ENCODE measurements at regions not wholly inside any gene's neighbourhood (a gene's known extent, or its start where the extent isn't known, plus 50 kb on each side); places are given as distances from the start of the nearest gene placed in this dataset.

- no peak for TF ChIP-seq CTCF (conservative IDR thresholded peaks at IDR 0.05; ENCODE audit: low read length)
- no peak overlapping the region for H3K4me3 ChIP-seq (ENCODE audit: low read length)
These were observed 1001.9 kb downstream of the PDHA2 start for GRCh38 chr4:96841801-96842200.

GRCh38 chr4:96844858-96845490, 1005.1 kb downstream of the PDHA2 start:
- TF ChIP-seq CTCF (conservative IDR thresholded peaks at IDR 0.05; ENCODE audit: low read length): no peak
- no peak for DNase-seq (ENCODE audit: low read depth)
- no peak overlapping the region for H3K4me3 ChIP-seq (ENCODE audit: low read length)

More at GRCh38 chr4:96841801-96842200, 1001.9 kb downstream of the PDHA2 start:
- no peak for DNase-seq (ENCODE audit: low read depth)

GRCh38 chr4:96845819-96846218, 1005.9 kb downstream of the PDHA2 start:
- no peak overlapping the region for H3K4me3 ChIP-seq (ENCODE audit: low read length)
- DNase-seq (ENCODE audit: low read depth): no peak
- TF ChIP-seq CTCF (conservative IDR thresholded peaks at IDR 0.05; ENCODE audit: low read length): no peak

- no peak for DNase-seq (ENCODE audit: low read depth)
- no peak for TF ChIP-seq CTCF (conservative IDR thresholded peaks at IDR 0.05; ENCODE audit: low read length)
- no peak overlapping the region for H3K4me3 ChIP-seq (ENCODE audit: low read length)
These were observed 1034.8 kb downstream of the PDHA2 start for GRCh38 chr4:96874657-96875056.

GRCh38 chr4:96879527-96879926, 1039.6 kb downstream of the PDHA2 start:
- no peak for TF ChIP-seq CTCF (conservative IDR thresholded peaks at IDR 0.05; ENCODE audit: low read length)
- H3K4me3 ChIP-seq (ENCODE audit: low read length): no peak overlapping the region
- DNase-seq (ENCODE audit: low read depth): no peak

GRCh38 chr4:96887857-96888256, 1048.0 kb downstream of the PDHA2 start:
- no peak overlapping the region for H3K4me3 ChIP-seq (ENCODE audit: low read length)
- TF ChIP-seq CTCF (conservative IDR thresholded peaks at IDR 0.05; ENCODE audit: low read length): no peak
- DNase-seq (ENCODE audit: low read depth): no peak

GRCh38 chr4:96894621-96895020, 1054.7 kb downstream of the PDHA2 start:
- no peak overlapping the region for H3K4me3 ChIP-seq (ENCODE audit: low read length)
- no peak for TF ChIP-seq CTCF (conservative IDR thresholded peaks at IDR 0.05; ENCODE audit: low read length)
- DNase-seq (ENCODE audit: low read depth): no peak
